Hepatocyte (in vitro differentiated cells): ENCODE measurements at regions not wholly inside any gene's neighbourhood (a gene's known extent, or its start where the extent isn't known, plus 50 kb on each side); places are given as distances from the start of the nearest gene placed in this dataset. TPM values are rescaled to one million over a fixed set of nuclear protein-coding genes. Genes with fewer than 3 reads are reported as not detected.

Experiments
- DNase-seq: peaks from one replicate; pipeline ENCODE4 v3.0.0-alpha.2; 2016; ENCODE audit warnings: low spot score
- H2AFZ ChIP-seq: fragments of 200-600 bp; sonication (generic); 2 replicates; pipeline ENCODE4 v1.6.0; 2016; ENCODE audit warnings: antibody characterized with exemption, mild to moderate bottlenecking
- H3K27ac ChIP-seq: fragments of 200-600 bp; sonication (generic); 2 replicates; pipeline ENCODE4 v1.5.1; 2016; ENCODE audit warnings: mild to moderate bottlenecking
- H3K27me3 ChIP-seq: fragments of 200-600 bp; sonication (generic); 2 replicates; pipeline ENCODE4 v1.6.1; 2016
- H3K36me3 ChIP-seq: fragments of 200-600 bp; sonication (generic); replicated peaks from 2 replicates; pipeline ENCODE4 v1.5.1; 2016; ENCODE audit warnings: low read depth; ENCODE audit not compliant: insufficient read depth
- H3K4me1 ChIP-seq: fragments of 200-600 bp; sonication (generic); 2 replicates; pipeline ENCODE4 v1.5.1; 2016; ENCODE audit warnings: mild to moderate bottlenecking, moderate library complexity; ENCODE audit not compliant: insufficient read depth
- H3K4me2 ChIP-seq: fragments of 200-600 bp; sonication (generic); 2 replicates; pipeline ENCODE4 v1.6.0; 2016
- H3K4me3 ChIP-seq: fragments of 200-600 bp; sonication (generic); 2 replicates; pipeline ENCODE4 v1.5.1; 2016; ENCODE audit warnings: mild to moderate bottlenecking
- H3K79me2 ChIP-seq: fragments of 200-600 bp; sonication (generic); 2 replicates; pipeline ENCODE4 v1.6.0; 2017; ENCODE audit warnings: mild to moderate bottlenecking
- H3K9me2 ChIP-seq: fragments of 200-600 bp; sonication (generic); replicated peaks from 2 replicates; pipeline ENCODE4 v1.6.0; 2017; ENCODE audit warnings: mild to moderate bottlenecking; ENCODE audit not compliant: insufficient read depth
- H3K9me3 ChIP-seq: fragments of 200-600 bp; sonication (generic); 2 replicates; pipeline ENCODE4 v1.5.1; 2016; ENCODE audit warnings: low read depth, mild to moderate bottlenecking
- H4K20me1 ChIP-seq: fragments of 200-600 bp; sonication (generic); 2 replicates; pipeline ENCODE4 v1.6.0; 2016; ENCODE audit warnings: mild to moderate bottlenecking; ENCODE audit not compliant: insufficient read depth, poor library complexity, severe bottlenecking
- CTCF ChIP-seq: fragments of 200-600 bp; sonication (generic); IDR thresholded peaks from 2 replicates; pipeline ENCODE4 v1.5.1; 2016; ENCODE audit warnings: antibody characterized with exemption, mild to moderate bottlenecking; ENCODE audit not compliant: poor library complexity
- EZH2 ChIP-seq: fragments of 200-600 bp; sonication (generic); IDR thresholded peaks from 2 replicates; pipeline ENCODE4 v1.6.1; 2016; ENCODE audit warnings: antibody characterized with exemption, mild to moderate bottlenecking, borderline replicate concordance
- EZH2phosphoT487 ChIP-seq: fragments of 200-600 bp; sonication (generic); IDR thresholded peaks from one replicate; pipeline ENCODE4 v1.6.1; 2018; ENCODE audit warnings: antibody characterized with exemption, mild to moderate bottlenecking, low read depth, moderate library complexity; ENCODE audit not compliant: unreplicated experiment, severe bottlenecking
- whole genome bisulfite sequencing: methylation state at CpG from one replicate; pipeline ENCODE4 v1.1.6; 2016; ENCODE audit warnings: low lambda C conversion rate; ENCODE audit errors: missing lambda C conversion rate; 5-methylcytosine and 5-hydroxymethylcytosine counted together
- small RNA-seq: library from RNA; depleted of rRNA; stranded (forward); fragments of <200 nt; gene quantifications from one replicate; pipeline ENCODE3, GENCODE V24; 2014

- Histone ChIP-seq H2AFZ (no peak overlapping the region), H3K36me3 (no peaks in the 10 kb centered on the region), H3K4me3 (no peak overlapping the region), H3K27me3 (no peaks in the 10 kb centered on the region), H3K4me1 (no peaks in the 10 kb centered on the region), H3K79me2 (no peaks in the 10 kb centered on the region), H3K9me2 (no peaks in the 10 kb centered on the region), H3K27ac (no peak overlapping the region), H3K4me2 (no peak overlapping the region), H4K20me1 (no peaks in the 10 kb centered on the region), H3K9me3 (no peaks in the 10 kb centered on the region)
- 94% methylated on average over 2 of the region's 2 CpGs for WGBS
- no peak for DNase-seq
- no peak for TF ChIP-seq CTCF
- no peak for TF ChIP-seq EZH2phosphoT487
- no peak for TF ChIP-seq EZH2
Observed at GRCh38 chr20:59537991-59538390, 66.3 kb upstream of the PHACTR3 start.

DNA sequence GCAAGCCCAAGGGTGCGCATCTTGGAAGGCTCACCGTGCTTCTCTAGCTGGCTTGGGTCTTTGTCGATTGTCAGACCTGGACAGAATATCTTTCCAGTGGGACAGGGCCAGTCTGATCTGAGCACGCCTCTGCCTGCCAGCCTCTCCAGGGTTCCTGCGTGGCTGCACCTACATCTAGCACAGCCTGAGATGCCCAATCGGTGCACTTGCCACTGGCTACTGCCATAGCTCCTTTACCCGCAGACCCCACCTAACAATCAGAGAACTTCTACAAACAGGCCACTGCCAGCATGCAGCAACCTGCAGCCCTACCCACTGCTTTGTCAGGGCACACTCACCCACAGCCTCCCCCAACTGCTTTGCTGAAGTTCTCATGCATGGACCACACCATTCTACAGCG is 56.7 kb upstream of the PHACTR3 start:
- Histone ChIP-seq H3K9me3 (no peaks in the 10 kb centered on the region), H3K9me2 (no peaks in the 10 kb centered on the region), H3K79me2 (no peaks in the 10 kb centered on the region), H3K4me1 (no peaks in the 10 kb centered on the region), H3K36me3 (no peaks in the 10 kb centered on the region), H3K4me3 (no peak overlapping the region), H4K20me1 (no peaks in the 10 kb centered on the region), H3K4me2 (no peak overlapping the region), H3K27ac (no peak overlapping the region), H3K27me3 (peaks cover 7% of the 10 kb centered on the region), H2AFZ (no peak overlapping the region)
- WGBS = 88% methylated on average over 8 of the region's 8 CpGs
- DNase-seq = no peak
- no peak for TF ChIP-seq EZH2

Small RNA genes lying in the stretch of these regions (small RNA-seq; reads per million reads assigned to genes)
- not detected for gene PIEZO1P1
